HG03095 (cell line): ENCODE measurements at regions not wholly inside any gene's neighbourhood (a gene's known extent, or its start where the extent isn't known, plus 50 kb on each side); places are given as distances from the start of the nearest gene placed in this dataset.

Experiments
- ATAC-seq: cut with Tn5 transposase; IDR thresholded peaks from one replicate; pipeline ENCODE4 v1.9.1; 2021; ENCODE audit warnings: moderate library complexity; ENCODE audit not compliant: unreplicated experiment

DNA sequence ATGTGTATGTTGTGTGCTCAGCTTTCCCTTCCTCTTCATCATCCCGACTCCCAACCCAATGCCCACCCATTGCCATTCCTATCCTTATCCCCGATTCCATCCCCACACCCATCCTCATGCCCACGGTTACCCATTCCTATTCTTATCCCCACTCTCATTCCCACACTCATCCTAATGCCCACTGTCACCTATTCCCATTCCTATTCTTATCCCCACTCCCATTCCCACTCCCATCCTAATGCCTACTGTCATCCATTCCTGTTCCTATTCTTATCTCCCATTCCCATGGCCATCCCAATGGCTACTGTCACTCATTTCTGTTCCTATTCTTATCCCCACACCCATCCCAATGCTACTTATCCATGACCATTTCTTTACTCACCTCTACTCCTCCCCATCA lies 254.1 kb downstream of the DHX35 start:
- ATAC-seq = no peak

DNA sequence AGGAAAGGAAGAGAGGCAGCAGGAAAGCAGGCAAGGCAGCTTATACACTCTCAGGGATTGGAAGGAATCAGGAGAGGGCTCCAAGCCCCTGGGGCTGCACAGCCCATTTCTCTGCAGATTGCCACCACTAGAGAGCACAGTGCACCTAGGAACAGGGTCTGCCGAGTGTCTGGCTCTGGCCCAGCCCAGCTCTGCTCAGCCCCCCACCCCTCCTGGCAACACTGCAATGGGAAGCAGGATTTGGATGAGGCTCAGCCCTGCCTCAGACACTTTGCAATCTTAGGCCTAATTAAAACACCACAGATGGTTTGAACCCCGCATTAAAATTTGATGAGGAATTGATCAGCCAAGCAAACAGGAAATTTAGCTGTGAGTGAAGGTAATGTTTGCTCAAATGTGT lies 252.7 kb downstream of the DHX35 start:
- no peak for ATAC-seq

DNA sequence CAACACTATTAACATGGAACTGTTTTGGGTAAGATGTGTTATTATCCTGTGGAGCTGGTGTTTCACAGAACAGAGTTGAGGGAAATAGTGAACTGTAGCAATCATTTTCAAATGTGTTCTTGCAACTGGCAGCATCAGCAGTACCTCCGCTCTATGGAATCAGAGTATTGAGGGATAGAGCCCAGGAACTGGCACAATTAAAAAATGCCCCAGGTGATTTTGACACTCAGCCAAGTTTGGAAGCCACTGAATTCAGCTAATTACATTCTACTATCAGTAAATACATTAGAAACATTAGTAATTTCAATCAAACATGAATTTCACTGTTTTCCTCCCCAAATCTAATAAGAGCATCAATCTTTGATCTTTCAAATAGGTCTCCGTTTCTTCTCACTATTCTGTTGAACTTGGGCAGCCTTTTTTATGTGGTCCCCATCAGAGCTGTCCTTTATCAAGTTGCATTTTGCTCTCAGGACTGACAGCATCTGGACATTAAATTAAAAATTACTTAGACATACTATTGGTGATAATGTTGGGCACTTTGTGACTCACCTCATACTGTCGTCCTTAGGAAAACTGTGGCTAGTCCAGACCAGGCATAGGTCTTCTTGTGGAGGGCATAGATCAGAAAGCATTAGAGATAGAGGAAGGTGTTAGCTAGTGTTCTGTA lies 251.5 kb downstream of the DHX35 start:
- no peak for ATAC-seq

DNA sequence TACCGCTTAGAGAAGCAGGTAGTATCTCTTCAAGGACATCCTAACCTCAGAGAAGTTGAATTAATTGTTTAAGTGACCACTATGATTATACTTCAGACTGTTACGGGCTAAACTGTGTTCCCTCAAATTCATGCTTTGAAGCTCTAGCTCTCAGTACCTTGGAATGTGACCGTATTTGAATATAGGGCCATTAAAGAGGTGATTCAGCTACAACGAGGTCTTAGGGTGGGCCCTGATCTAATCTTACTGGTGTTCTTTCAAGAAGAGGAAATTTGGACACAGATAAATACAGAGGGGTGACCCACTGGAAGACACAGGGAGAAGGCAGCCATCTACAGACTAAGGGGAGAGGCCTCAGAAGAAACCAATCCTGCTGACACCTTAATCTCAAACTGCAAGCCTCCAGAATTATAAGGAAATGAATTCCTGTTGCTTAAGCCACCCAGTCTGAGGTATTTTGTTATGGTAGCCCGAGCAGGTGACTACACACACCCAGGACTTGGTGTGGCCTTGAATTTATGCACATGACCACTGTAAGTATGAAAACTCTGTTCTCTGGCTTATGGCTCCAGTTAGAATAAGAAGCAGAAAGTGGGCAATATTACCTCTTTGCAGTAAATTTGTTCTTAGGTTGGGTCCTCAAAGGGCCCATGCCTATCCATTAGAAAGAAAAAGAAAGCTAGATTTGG lies 249.1 kb downstream of the DHX35 start:
- ATAC-seq = no peak

DNA sequence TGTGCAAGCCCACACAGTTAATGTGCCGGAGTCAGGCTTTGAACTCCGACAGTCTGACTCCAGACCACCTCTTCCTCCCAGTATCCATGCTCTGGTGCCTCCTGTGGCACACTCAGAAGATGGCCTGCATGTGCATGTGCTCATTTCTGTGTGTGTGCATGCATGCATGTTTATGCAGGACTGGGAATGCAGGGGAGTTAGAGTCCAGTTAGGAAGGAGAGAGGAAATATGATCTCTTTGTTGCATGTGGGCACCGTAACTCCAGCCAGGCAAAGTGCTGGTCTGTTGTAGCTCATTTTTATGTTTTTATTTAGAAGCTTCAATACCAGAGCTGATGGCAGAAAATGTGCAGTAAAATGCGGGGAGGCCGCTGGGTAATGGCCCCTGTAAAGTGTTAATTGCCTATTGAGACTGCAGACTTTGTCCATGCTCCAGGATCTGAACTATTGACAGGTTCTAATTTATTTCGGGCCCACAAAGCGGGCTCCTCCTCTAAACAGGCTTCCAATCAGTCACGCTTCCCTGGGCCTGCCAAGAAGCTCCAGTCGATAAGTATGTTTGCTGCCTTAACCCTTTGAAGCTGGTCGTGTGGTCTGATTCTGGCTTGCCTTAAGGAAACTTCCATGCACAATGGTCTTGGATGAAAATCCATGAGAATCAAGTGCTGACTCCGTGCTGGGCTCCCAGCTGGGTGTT lies 248.3 kb downstream of the DHX35 start:
- ATAC-seq = no peak

DNA sequence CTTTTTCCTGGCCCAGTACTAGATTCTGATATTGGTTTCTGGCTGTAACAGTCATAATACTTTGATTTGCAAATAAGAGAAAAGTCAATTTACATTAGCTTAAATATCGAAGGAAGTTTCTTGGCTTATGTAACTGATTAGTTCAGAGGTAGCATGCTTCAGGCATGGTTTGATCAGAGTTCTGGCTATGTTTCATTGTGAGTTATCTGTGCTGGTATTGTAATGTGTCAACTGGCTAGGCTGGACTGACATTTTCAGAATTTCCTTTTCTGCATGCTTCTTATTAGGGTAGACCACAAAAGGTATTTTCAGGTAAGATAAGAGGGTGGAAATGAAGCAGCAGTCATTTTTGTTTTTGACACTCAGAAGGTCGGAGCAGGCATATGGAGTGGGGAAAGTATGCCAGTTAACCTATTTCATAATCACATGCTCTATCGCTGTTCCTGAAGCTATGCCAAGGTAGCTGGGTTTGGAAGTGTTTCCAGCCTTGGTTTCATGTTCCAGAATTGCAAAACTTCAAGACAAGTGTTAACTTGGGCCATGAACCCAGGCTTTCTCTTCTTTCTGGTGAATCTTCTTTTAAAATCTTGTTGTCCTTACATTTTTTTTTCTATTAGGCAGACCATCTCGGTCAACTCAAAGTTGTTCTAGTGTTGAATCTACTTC lies 244.9 kb downstream of the DHX35 start:
- no peak for ATAC-seq

DNA sequence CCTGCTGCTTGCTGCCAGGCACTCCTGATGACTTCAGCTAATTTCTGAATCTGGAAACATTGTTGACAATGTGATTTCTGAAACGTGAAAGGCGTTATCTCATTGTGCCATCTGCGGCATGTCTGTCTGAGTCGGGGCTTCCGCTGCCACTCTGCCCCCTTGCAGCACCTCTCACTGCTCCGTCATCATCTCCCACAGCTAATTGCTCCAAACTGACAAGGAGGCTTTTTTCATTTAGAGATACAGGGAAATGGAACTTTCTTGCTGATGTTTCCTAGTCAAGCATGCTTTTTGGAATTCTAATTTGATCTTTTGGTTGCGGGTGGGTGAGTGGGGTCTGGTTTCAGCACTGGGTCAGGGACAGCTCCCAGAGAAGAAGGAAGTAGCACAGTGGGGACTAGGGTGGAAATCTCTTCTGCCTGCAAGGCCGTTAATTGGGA lies 233.5 kb downstream of the DHX35 start:
- no peak for ATAC-seq

DNA sequence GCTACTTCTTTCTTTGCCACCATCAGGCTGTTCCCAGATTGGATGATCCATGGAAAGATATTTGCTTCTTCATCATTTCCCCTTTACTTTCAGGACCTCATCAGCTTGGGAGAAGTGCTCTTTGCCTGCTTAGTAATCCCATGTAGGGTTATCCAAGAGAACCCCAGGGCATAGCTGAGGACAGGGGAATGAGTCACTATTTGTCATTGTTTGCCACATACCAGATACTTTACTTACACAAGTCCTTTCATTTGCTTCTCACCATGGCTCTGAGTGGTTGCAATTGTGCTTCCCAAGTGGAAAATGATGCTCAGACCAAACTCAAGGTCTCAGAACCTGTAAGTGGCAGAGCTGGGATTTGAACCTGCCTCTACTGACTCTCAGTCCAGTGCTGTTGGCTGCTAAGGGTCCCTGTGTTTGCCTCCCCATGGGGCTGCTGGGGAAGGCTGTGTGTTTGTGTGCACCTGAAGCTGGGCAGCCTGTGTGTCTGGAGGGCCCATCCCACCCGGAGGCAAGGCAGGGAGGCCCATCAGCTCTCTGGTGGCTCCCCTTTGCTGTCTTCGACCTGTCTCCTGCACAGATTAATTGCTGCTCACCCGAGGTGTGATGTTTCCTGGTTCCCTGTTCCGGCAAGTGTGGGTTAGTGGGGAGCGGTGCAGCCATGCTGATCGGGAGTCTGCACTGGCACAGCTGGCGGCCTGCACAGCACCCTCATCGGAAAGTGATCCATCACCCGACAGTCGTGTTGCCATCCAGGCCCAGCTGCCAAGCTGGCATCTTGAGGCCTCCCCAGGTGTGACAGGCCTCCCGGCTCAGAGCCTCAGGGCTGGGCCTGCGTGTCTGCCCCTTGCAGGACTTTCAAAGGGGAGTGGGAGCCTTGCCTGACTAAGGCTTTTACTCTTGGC lies 228.8 kb downstream of the DHX35 start:
- no peak for ATAC-seq

DNA sequence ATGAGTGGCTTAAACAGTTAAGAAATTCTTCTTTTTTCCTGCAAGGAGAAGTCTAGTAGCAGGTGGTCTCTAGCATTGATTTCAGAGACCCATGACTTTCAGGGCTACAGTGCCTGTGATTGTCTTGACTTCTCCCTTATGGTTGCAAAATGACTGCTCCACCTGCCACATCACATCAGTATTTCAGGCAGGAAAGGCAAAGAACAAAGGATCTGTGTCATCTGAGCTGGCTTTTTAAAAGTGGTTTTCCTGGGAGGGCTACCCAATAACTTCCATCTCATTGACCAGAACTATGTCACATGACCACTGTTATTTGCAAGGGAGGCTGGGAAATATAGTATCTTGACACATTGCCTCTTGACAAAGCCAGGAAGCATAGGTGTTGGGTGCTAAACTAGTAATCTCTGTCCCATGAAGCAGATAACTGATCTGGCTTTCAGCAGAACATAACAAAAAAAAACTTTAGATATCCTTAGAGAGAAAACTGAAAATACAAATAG lies 226.2 kb downstream of the DHX35 start:
- ATAC-seq = no peak

DNA sequence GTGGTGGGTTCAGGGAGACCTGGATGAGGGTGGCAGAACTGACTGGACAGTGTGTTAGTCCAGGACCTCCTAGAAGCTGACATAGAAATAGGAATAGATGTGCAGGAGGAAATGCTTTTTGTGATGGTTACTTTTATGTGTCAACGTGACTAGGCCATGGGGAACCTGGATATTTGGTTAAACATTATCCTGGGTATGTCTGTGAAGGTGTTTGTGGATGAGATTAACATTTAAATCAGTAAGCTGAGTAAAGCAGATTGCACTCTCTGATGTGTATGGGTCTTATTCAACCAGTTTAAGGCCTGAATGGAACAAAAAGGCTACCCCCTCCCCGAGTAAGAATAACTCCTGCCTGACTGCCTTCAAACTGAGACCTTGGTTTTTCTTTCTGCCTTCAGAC lies 219.3 kb downstream of the DHX35 start:
- ATAC-seq = no peak

DNA sequence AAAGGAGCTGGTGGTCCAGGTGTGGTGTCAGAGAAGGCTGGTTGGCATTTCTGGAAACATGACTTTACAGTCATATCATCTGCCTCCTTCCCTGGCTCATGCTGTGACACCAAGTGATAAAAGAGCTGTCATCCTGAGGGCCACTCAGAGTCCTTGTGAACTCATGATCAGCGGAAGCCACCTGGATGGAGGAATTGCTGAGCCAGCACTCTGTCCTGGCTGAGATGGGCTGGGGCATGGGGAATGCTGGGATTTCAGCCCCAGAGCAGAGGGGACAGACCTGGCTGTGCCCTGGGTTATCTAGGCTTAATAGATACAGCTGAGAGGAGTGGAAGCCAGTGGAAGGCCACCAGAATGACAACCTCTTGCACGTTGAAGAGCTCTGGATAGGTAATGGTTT lies 214.3 kb downstream of the DHX35 start:
- no peak for ATAC-seq

DNA sequence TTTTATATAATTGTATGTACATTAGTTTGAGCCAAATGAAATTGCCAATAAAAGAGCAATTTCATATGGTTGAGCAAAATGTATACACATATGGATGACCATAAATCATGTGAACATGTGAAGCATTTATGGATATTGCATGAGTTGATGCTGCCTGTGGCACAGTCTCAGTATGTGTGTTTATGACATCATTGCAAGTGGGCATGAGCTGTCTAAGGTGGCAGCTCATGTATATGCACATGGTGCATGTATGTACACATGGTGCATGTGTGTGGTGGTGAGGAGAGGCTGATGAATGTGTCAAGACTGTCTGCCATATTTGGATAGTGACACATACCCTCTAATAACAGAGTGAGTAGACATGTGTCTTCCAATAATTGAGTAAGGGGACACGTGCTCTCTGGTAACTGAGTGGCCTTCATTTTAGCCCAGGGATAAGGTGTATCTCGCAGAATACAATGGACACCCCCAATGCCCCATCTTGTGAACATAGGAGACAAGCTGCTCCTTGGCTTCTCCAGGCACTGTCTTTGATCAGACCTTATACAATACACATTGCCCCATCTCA lies 208.8 kb downstream of the DHX35 start:
- no peak for ATAC-seq

DNA sequence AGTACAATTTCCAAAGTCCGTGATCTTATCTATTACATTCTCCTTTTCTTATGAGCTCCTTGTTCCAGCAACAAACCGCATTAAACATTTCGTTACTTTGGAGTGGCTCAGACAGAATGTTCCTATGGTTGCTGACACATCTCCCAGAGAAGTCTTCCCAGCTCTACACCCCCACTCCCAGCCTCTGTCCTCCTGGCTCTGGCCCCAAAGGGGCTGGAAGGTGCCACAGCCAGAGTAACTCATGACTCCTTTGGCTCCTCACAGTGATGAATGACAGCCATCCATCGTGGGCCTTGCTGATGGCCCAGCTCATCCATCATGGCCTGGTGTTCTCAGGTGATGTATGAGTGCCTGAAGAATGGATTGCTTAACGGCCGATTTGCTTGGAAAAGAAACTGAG lies 203.0 kb downstream of the DHX35 start:
- ATAC-seq = no peak

DNA sequence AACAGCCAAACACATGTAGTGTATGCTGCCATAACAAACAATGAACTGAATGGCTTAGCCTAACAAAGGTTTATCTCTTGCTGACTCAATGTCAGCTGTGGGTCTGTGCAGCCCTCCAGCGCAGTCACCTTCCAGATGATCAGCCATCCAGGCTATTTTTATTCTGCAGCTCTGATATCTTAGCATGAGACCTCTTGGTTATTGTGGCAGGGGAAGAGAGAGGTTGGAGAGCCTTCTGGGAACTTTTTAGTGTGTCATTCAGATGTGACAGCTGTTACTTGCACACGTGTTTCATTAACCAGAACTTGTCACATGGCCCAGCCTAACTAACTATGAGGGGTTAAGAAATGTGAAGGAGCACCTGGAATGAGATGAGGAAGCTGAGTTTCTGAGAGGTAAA lies 202.5 kb downstream of the DHX35 start:
- ATAC-seq = no peak

DNA sequence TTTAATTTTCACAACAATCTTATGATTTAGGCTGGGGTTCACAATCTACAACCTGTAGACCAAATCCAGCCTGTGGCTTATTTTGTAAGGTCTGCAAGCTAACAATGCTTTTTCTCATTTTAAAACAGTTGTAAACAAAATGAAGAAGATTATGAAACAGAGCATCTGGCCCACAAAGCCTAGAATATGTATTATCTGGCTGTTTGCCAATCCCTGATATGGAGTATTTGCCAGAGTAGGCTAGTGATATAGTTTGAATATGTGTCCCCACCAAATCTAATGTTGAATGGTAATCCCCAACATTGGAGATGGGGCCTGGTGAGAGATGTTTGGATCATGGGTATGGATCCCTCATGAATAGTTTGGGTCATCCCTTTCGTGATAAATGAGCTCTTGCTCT lies 201.8 kb downstream of the DHX35 start:
- no peak for ATAC-seq

DNA sequence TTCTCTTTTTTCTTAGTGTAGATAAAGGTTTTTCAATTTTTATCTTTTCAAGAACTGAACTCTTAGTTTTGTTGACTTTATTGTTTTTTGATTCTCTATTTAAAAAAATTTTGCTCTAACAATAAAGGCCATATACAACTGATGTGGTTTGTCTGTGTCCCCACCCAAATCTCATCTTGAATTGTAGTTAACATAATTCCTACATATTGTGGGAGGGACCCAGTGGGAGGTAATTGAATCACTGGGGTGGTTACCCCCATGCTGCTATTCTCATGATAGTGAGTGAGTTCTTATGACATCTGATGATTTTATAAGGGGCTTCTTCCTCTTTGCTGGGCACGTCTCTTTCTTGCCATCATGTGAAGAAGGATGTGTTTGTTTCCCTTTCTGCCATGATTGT lies 199.8 kb downstream of the DHX35 start:
- no peak for ATAC-seq

DNA sequence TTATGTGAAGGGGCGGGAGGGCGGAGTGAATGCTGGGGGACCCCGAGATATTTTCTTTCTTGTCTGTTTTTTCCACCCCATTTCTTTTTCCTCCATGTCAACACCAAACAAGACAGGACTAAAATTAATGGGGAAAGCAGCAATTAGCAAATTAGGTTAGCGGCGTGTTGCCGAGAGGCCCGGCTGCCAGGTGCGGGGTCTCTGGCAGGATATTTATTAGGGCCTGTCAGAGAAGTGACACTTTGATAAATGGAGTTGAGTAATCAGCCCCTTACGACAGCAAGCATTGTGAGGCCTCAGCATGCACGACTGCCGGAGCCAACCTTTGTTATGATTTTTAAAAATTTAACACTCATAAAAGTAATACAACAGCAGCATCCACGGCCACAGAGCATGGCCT lies 193.8 kb downstream of the DHX35 start:
- no peak for ATAC-seq

DNA sequence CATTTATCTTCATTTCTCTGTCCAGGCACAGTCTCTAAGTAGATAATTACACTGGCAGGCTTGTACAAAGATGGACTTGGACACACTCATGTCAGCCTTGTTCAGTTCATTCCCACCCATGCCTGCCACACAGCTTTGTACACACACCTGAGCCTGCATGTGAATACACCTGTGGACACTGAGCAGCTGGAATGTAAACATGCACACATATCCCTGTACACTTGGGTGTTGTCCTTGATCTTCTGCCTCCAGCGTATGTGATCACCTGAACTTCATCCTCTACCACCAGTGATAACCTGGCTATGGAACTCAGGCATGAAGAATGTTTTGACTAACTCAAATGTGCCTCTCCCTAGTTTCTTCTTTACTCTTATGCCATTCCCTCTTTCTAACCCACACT lies 190.6 kb downstream of the DHX35 start:
- no peak for ATAC-seq

DNA sequence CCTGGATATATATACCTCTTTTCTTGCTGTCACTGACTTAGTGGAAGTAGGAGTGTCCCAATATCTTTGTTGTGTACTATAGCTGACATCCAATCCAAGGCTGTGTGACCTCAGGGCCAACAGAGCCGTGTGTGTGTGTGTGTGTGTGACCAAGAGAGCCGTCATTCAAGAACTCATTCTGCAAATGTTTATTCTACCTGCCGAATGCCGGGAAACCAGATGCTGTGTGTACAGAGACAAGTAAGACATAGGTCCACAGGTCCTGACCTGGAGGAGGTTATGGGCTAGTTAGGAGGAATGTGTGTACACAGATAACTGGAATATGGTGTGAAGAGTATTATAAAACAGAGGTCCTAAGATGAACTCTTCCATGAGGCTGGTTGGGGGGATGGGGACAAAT lies 190.0 kb downstream of the DHX35 start:
- no peak for ATAC-seq

DNA sequence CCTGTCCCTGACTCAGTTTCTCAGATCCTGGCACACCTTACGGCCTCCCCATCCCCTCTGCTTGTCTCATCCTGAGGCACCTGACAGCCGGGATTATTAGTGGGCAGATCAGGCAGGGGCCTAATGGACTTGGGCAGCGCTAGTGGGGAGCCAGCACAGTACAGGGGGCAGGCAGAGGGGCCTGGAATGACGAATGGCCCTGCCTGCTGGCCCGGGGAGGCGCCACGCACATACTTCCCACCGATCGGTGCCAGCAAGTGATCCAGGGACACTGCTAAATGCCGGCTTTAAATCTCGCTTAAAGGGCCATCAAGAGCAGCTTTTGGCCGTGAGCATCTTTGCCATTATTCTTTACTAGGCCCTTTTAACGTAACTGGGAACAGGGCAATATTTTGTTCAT lies 188.4 kb downstream of the DHX35 start:
- ATAC-seq = no peak
